Gastroesophageal sphincter (tissue), 4 donors: ENCODE measurements at regions not wholly inside any gene's neighbourhood (a gene's known extent, or its start where the extent isn't known, plus 50 kb on each side); places are given as distances from the start of the nearest gene placed in this dataset.

Experiments used
- ATAC-seq: fragments of 150-250 bp; one replicate; pipeline ENCODE4 v1.9.1; 2016; ENCODE audit warnings: mild to moderate bottlenecking, moderate library complexity
- H3K27ac ChIP-seq, 4 donors: fragments of 200-600 bp; sonication (generic) in 3 of 4; 1 replicate in 3 of 4; 2 replicates in 1 of 4; pipeline ENCODE4 v1.5.1; 2016 to 2019
- H3K27me3 ChIP-seq: fragments of 200-600 bp; sonication (generic); one replicate; pipeline ENCODE4 v1.5.1; 2019
- H3K36me3 ChIP-seq, 2 donors: fragments of 200-600 bp; sonication (generic); one replicate each; pipeline ENCODE4 v1.5.1; 2019; ENCODE audit warnings: control low read depth in 1 of 2
- H3K4me1 ChIP-seq, 3 donors: fragments of 200-600 bp; sonication (generic); 1 replicate in 2 of 3; 2 replicates in 1 of 3; pipeline ENCODE4 v1.5.1; 2016 to 2019; ENCODE audit warnings: control low read depth in 2 of 3
- H3K4me3 ChIP-seq, 2 donors: fragments of 200-600 bp; sonication (generic); one replicate each; pipeline ENCODE4 v1.5.1; 2019; ENCODE audit warnings: mild to moderate bottlenecking in 1 of 2, moderate library complexity in 1 of 2
- H3K9me3 ChIP-seq, 3 donors: fragments of 200-600 bp; sonication (generic); one replicate each; pipeline ENCODE4 v1.5.1; 2017 to 2019; ENCODE audit warnings: control low read depth in 2 of 3
- CTCF ChIP-seq, 4 experiments: fragments of 200-600 bp in 2 of 4; fragments of 450-650 bp in 2 of 4; sonication (generic) in 1 of 4; IDR thresholded peaks; one replicate each; pipeline ENCODE4 v1.5.1; 2017 to 2019; ENCODE audit warnings: antibody characterized with exemption in 4 of 4, mild to moderate bottlenecking in 2 of 4, moderate library complexity in 2 of 4
- EP300 ChIP-seq: sonication (generic); formaldehyde crosslinking; IDR thresholded peaks from one replicate; pipeline ENCODE4 v1.6.1; 2017; ENCODE audit warnings: antibody characterized with exemption, mild to moderate bottlenecking
- POLR2A ChIP-seq, 2 donors: fragments of 450-650 bp; IDR thresholded peaks; one replicate each; pipeline ENCODE4 v1.6.1; 2017; ENCODE audit warnings: antibody characterized with exemption in 2 of 2, mild to moderate bottlenecking in 2 of 2, moderate library complexity in 1 of 2
- POLR2AphosphoS5 ChIP-seq: sonication (generic); formaldehyde crosslinking; IDR thresholded peaks from one replicate; pipeline ENCODE4 v1.6.1; 2017; ENCODE audit warnings: antibody characterized with exemption
- WGBS, 2 donors: methylation state at CpG; one replicate each; pipeline ENCODE4 v1.1.5; 2018; ENCODE audit warnings: low coverage in 1 of 2; 5-methylcytosine and 5-hydroxymethylcytosine counted together

- H3K27me3 ChIP-seq = no peaks in the 10 kb centered on the region
- no peak overlapping the region for H3K4me3 ChIP-seq
- TF ChIP-seq POLR2AphosphoS5 = no peak
- no peak for TF ChIP-seq CTCF (IDR thresholded peaks at IDR 0.05)
- TF ChIP-seq POLR2A (IDR thresholded peaks at IDR 0.05) = no peak
- no peak for TF ChIP-seq EP300
- no peaks in the 10 kb centered on the region for H3K36me3 ChIP-seq
- no peak overlapping the region for H3K27ac ChIP-seq
- no peak for ATAC-seq
- no peaks in the 10 kb centered on the region for H3K4me1 ChIP-seq
- no peaks in the 10 kb centered on the region for H3K9me3 ChIP-seq
- 90 to 94% methylated on average over 5 of the region's 5 CpGs for WGBS, 2 donors
These were observed 64.1 kb upstream of the SMAD1 start for GRCh38 chr4:145417348-145418130.

- Histone ChIP-seq H3K27me3 (no peaks in the 10 kb centered on the region), H3K4me3 (no peak overlapping the region), H3K27ac (no peak overlapping the region), H3K36me3 (no peaks in the 10 kb centered on the region), H3K9me3 (no peaks in the 10 kb centered on the region), H3K4me1 (no peaks in the 10 kb centered on the region)
- 41 to 57% methylated on average over 1 of the region's 1 CpG for WGBS, 2 donors
- ATAC-seq = no peak
- TF ChIP-seq POLR2AphosphoS5 (no peak), CTCF (IDR thresholded peaks at IDR 0.05) (no peak), POLR2A (IDR thresholded peaks at IDR 0.05) (no peak), EP300 (no peak)
These were observed 66.8 kb upstream of the SMAD1 start for GRCh38 chr4:145414841-145415240.

- WGBS, 2 donors = 93 to 100% methylated on average over 1 of the region's 1 CpG
- Histone ChIP-seq H3K9me3 (no peaks in the 10 kb centered on the region), H3K4me1 (no peaks in the 10 kb centered on the region), H3K36me3 (no peaks in the 10 kb centered on the region), H3K27me3 (no peaks in the 10 kb centered on the region), H3K4me3 (no peak overlapping the region), H3K27ac (no peak overlapping the region)
- TF ChIP-seq CTCF (IDR thresholded peaks at IDR 0.05) (no peak), POLR2A (IDR thresholded peaks at IDR 0.05) (no peak), POLR2AphosphoS5 (no peak), EP300 (no peak)
- ATAC-seq = no peak
These were observed 67.4 kb upstream of the SMAD1 start for GRCh38 chr4:145414226-145414625.

- no peak for ATAC-seq
- no peak for TF ChIP-seq POLR2AphosphoS5
- TF ChIP-seq CTCF (IDR thresholded peaks at IDR 0.05) = no peak
- TF ChIP-seq POLR2A (IDR thresholded peaks at IDR 0.05) = no peak
- TF ChIP-seq EP300 = no peak
- no peak overlapping the region for H3K4me3 ChIP-seq
- no peaks in the 10 kb centered on the region for H3K4me1 ChIP-seq
- no peaks in the 10 kb centered on the region for H3K36me3 ChIP-seq
- H3K9me3 ChIP-seq = no peaks in the 10 kb centered on the region
- no peak overlapping the region for H3K27ac ChIP-seq
- H3K27me3 ChIP-seq = no peaks in the 10 kb centered on the region
These were observed 74.7 kb upstream of the SMAD1 start for GRCh38 chr4:145406970-145407369.

GRCh38 chr4:145404761-145405160 lies 76.9 kb upstream of the SMAD1 start:
- no peak overlapping the region for H3K4me3 ChIP-seq
- no peaks in the 10 kb centered on the region for H3K27me3 ChIP-seq
- TF ChIP-seq CTCF (IDR thresholded peaks at IDR 0.05) (no peak), EP300 (no peak), POLR2AphosphoS5 (no peak), POLR2A (IDR thresholded peaks at IDR 0.05) (no peak)
- H3K4me1 ChIP-seq = no peaks in the 10 kb centered on the region
- WGBS, 2 donors = 36 to 46% methylated on average over 2 to 3 of the region's 3 CpGs
- no peaks in the 10 kb centered on the region for H3K36me3 ChIP-seq
- ATAC-seq = no peak
- no peak overlapping the region for H3K27ac ChIP-seq
- H3K9me3 ChIP-seq = no peaks in the 10 kb centered on the region
